Tibial nerve (tissue), 4 donors: ENCODE measurements at regions not wholly inside any gene's neighbourhood (a gene's known extent, or its start where the extent isn't known, plus 50 kb on each side); places are given as distances from the start of the nearest gene placed in this dataset.
A peak's percentile ranks its signal among the peaks of the same experiment; 100 is the strongest.
"Not testable (repeated sequence)": the region's sequence is repeated elsewhere in the genome, so short reads cannot be mapped to it uniquely, and the experiment has no call there.

Experiments used
- DNase-seq, 2 donors: peaks; one replicate each; pipeline ENCODE4 v3.0.0-alpha.2; 2019; ENCODE audit warnings: low spot score in 2 of 2
- H3K27ac ChIP-seq, 4 donors: fragments of 200-600 bp; sonication (generic) in 3 of 4; one replicate each; pipeline ENCODE4 v1.5.1; 2017 to 2019; ENCODE audit warnings: mild to moderate bottlenecking in 1 of 4
- H3K27me3 ChIP-seq, 2 donors: fragments of 200-600 bp; sonication (generic) in 1 of 2; one replicate each; pipeline versions ENCODE4 v1.5.1 to v1.6.0; 2017 to 2019
- H3K36me3 ChIP-seq, 3 donors: fragments of 200-600 bp; sonication (generic); one replicate each; pipeline ENCODE4 v1.5.1; 2018 to 2019
- H3K4me1 ChIP-seq, 4 donors: fragments of 200-600 bp; sonication (generic) in 3 of 4; one replicate each; pipeline ENCODE4 v1.5.1; 2017 to 2019
- H3K4me3 ChIP-seq, 4 donors: fragments of 200-600 bp; sonication (generic) in 3 of 4; one replicate each; pipeline ENCODE4 v1.5.1; 2017 to 2019; ENCODE audit warnings: mild to moderate bottlenecking in 1 of 4, moderate library complexity in 1 of 4
- H3K9me3 ChIP-seq, 4 donors: fragments of 200-600 bp; sonication (generic) in 3 of 4; one replicate each; pipeline ENCODE4 v1.5.1; 2017 to 2019
- CTCF ChIP-seq, 5 experiments: fragments of 200-600 bp in 3 of 5; fragments of 450-650 bp in 2 of 5; sonication (generic) in 3 of 5; IDR thresholded peaks; one replicate each; pipeline ENCODE4 v1.5.1; 2016 to 2019; ENCODE audit warnings: antibody characterized with exemption in 5 of 5, mild to moderate bottlenecking in 3 of 5, moderate library complexity in 2 of 5
- EP300 ChIP-seq, 2 donors: sonication (generic); formaldehyde crosslinking; IDR thresholded peaks; one replicate each; pipeline ENCODE4 v1.6.1; 2017; ENCODE audit warnings: antibody characterized with exemption in 2 of 2, mild to moderate bottlenecking in 1 of 2
- POLR2A ChIP-seq, 2 donors: fragments of 450-650 bp; IDR thresholded peaks; one replicate each; pipeline ENCODE4 v1.6.1; 2017; ENCODE audit warnings: antibody characterized with exemption in 2 of 2, mild to moderate bottlenecking in 2 of 2, moderate library complexity in 2 of 2
- WGBS, 2 donors: methylation state at CpG; one replicate each; pipeline ENCODE4 v1.1.5; 2018; 5-methylcytosine and 5-hydroxymethylcytosine counted together

DNA sequence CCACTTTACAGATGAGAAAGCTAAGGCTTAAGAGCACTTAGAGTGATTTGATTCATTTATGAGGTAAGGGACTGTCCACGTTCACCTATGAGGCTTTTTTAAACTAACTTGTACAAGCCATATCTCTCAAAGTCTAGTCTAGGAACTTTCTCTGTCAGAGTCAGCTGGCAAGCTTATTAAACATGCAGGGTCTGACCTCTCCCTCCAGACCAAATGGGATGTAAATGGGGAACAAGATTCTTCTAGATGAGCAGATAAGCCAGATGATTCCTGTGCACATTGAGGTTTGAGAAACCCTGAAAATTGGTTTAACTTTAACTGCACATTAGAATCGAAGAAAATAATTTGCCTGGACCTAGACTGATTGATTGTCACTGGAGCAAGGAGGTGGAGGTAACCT is 160.0 kb upstream of the SPRY1 start:
- H3K27ac ChIP-seq, result no peak overlapping the region
- TF ChIP-seq POLR2A (IDR thresholded peaks at IDR 0.05), result no peak
- TF ChIP-seq CTCF (IDR thresholded peaks at IDR 0.05), result no peak
- TF ChIP-seq EP300 (IDR thresholded peaks at IDR 0.05), result no peak
- no peaks in the 10 kb centered on the region for H3K36me3 ChIP-seq
- peaks cover 0 to 14% (median 0%) of the 10 kb centered on the region in 4 donors for H3K4me1 ChIP-seq
- H3K27me3 ChIP-seq, result no peaks in the 10 kb centered on the region
- H3K4me3 ChIP-seq, result no peak overlapping the region
- no peak for DNase-seq
- H3K9me3 ChIP-seq, result peaks cover 0 to 5% (median 0%) of the 10 kb centered on the region in 4 donors
- WGBS, 2 donors, result 74 to 80% methylated on average over 2 of the region's 2 CpGs

DNA sequence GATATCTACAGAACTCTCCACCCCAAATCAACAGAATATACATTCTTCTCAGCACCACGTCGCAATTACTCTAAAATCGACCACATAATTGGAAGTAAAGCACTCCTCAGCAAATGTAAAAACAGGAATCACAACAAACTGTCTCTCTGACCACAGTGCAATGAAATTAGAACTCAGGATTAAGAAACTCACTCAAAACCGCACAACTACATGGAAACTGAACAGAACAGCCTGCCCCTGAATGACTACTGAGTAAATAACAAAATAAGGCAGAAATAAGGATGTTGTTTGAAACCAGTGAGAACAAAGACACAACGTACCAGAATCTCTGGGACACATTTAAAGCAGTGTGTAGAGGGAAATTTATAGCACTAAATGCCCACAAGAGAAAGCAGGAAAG is 156.3 kb upstream of the SPRY1 start:
- H3K9me3 ChIP-seq, H3K4me3 ChIP-seq, DNase-seq, H3K27ac ChIP-seq, H3K36me3 ChIP-seq, H3K27me3 ChIP-seq: not testable (repeated sequence)
- peaks cover 0 to 19% (median 3%) of the 10 kb centered on the region in 4 donors for H3K4me1 ChIP-seq
- TF ChIP-seq EP300 (IDR thresholded peaks at IDR 0.05), result peak in 1 of 2 donors; percentile 12
- 93 to 95% methylated on average over 5 of the region's 5 CpGs for WGBS, 2 donors

DNA sequence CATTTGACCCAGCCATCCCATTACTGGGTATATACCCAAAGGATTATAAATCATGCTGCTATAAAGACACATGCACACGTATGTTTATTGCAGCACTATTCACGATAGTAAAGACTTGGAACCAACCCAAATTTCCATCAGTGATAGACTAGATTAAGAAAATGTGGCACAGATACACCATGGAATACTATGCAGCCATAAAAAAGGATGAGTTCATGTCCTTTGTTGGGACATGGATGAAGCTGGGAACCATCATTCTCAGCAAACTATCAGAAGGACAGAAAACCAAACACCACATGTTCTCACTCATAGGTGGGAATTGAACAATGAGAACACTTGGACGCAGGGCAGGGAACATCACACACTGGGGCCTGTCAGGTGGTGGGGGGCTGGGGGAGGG is 153.4 kb upstream of the SPRY1 start:
- DNase-seq, H3K27me3 ChIP-seq, H3K9me3 ChIP-seq, H3K4me3 ChIP-seq, H3K36me3 ChIP-seq: not testable (repeated sequence)
- Histone ChIP-seq H3K27ac (peak overlapping the region in 2 of 4 donors; percentile 52 to 70), H3K4me1 (peaks cover 0 to 46% (median 6%) of the 10 kb centered on the region in 4 donors)
- WGBS, 2 donors, result 92 to 96% methylated on average over 3 of the region's 3 CpGs

DNA sequence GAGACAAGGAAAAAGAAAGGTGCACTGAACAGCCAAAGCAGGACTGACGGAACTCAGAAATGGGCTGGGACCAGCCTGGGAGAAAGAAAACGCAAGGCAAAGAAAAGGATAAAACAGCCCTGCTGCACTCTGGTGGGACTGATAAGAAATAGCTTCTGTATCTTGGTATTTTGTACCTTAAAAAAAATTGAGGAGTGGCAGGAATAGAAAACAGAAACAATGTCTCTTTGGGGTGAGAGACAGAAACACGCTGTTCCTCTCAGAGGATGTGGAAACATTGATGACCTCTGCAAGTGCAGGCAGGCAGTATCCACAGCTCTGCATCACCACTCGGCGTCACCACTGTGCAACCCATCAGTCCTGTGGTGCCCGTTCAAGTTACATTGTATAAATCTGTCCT is 152.5 kb upstream of the SPRY1 start:
- Histone ChIP-seq H3K27ac (peak overlapping the region in 2 of 4 donors; percentile 52 to 71), H3K36me3 (no peaks in the 10 kb centered on the region), H3K9me3 (peaks cover 0 to 6% (median 0%) of the 10 kb centered on the region in 4 donors), H3K27me3 (no peaks in the 10 kb centered on the region), H3K4me1 (peaks cover 0 to 55% (median 6%) of the 10 kb centered on the region in 4 donors), H3K4me3 (no peak overlapping the region)
- peak; percentile 32 to 60 for DNase-seq
- 33 to 39% methylated on average over 6 of the region's 6 CpGs for WGBS, 2 donors
- TF ChIP-seq CTCF (IDR thresholded peaks at IDR 0.05), result peak in 4 of 5 experiments; percentile 13 to 45 (median 22)
- no peak for TF ChIP-seq POLR2A (IDR thresholded peaks at IDR 0.05)
- TF ChIP-seq EP300 (IDR thresholded peaks at IDR 0.05), result peak; percentile 79 to 92

- 68 to 69% methylated on average over 4 of the region's 4 CpGs for WGBS, 2 donors
- TF ChIP-seq CTCF (IDR thresholded peaks at IDR 0.05), result no peak
- TF ChIP-seq POLR2A (IDR thresholded peaks at IDR 0.05), result no peak
- peak in 1 of 2 donors; percentile 7 for TF ChIP-seq EP300 (IDR thresholded peaks at IDR 0.05)
- H3K4me1 ChIP-seq, result peaks cover 0 to 71% (median 7%) of the 10 kb centered on the region in 4 donors
- no peaks in the 10 kb centered on the region for H3K36me3 ChIP-seq
- H3K4me3 ChIP-seq, result no peak overlapping the region
- H3K9me3 ChIP-seq, result peaks cover 0 to 6% (median 0%) of the 10 kb centered on the region in 4 donors
- peak overlapping the region in 2 of 4 donors; percentile 60 to 71 for H3K27ac ChIP-seq
- no peak for DNase-seq
- no peaks in the 10 kb centered on the region for H3K27me3 ChIP-seq
Measured at GRCh38 chr4:123246085-123246484, 150.5 kb upstream of the SPRY1 start.

DNA sequence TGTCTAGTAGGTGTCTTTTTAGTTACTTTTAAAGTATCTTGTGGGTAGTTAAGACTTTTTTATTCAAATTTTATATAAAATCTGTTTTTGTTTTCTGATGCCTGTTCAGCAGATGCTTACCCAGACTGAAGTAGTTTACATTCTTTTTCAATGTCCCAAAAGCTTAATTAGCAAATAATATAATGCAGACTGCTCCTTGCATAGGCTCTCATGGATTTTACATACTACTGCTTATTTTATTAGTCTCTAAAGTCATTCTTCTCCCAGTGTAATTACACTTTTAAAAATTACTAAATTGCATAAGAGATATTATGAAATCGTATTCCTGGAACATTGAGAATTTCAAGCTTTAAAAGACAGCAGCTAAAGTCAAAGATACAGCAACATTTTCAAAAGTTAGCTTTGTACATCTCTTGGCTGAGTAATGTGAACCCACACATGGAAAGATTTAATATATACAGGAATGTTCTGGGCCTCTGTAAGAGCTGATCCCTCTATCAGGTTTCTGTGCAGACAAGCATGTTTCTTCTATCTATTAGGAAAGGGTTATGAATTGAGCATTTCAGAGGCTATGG is 148.4 kb upstream of the SPRY1 start:
- peaks cover 0 to 71% (median 7%) of the 10 kb centered on the region in 4 donors for H3K4me1 ChIP-seq
- no peaks in the 10 kb centered on the region for H3K36me3 ChIP-seq
- H3K9me3 ChIP-seq, result no peaks in the 10 kb centered on the region
- DNase-seq, result no peak
- H3K4me3 ChIP-seq, result no peak overlapping the region
- WGBS, 2 donors, result 35 to 44% methylated on average over 1 of the region's 1 CpG
- TF ChIP-seq POLR2A (IDR thresholded peaks at IDR 0.05) (no peak), EP300 (IDR thresholded peaks at IDR 0.05) (peak; percentile 50 to 65)
- no peaks in the 10 kb centered on the region for H3K27me3 ChIP-seq
- peak overlapping the region in 2 of 4 donors; percentile 50 to 65 for H3K27ac ChIP-seq
